GM19035 (cell line): ENCODE measurements at regions not wholly inside any gene's neighbourhood (a gene's known extent, or its start where the extent isn't known, plus 50 kb on each side); places are given as distances from the start of the nearest gene placed in this dataset.
"Not testable (repeated sequence)": the region's sequence is repeated elsewhere in the genome, so short reads cannot be mapped to it uniquely, and the experiment has no call there.

Experiments
- ATAC-seq: cut with Tn5 transposase; IDR thresholded peaks from one replicate; pipeline ENCODE4 v1.9.1; 2021; ENCODE audit not compliant: unreplicated experiment

DNA sequence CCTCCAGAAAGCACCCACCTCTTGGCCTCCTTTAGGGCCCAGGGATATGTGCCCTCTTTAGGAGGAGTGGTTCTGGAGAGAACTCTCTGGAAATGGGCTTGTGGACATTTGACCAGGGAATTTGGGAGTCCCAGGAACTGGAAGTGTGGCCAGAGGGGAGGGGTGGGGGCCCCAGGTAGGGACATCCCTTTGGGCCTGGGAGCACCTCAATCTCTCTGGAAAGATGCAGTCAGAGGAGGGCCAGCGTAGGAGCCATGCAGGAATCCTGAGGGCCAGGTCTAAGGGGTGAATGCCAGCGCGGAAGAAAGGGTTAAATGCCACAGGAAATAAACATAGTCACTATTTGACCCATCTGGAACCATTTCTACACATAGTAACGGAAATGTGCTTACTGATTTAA, 50.3 kb upstream of the ITGA11 start:
- no peak for ATAC-seq

DNA sequence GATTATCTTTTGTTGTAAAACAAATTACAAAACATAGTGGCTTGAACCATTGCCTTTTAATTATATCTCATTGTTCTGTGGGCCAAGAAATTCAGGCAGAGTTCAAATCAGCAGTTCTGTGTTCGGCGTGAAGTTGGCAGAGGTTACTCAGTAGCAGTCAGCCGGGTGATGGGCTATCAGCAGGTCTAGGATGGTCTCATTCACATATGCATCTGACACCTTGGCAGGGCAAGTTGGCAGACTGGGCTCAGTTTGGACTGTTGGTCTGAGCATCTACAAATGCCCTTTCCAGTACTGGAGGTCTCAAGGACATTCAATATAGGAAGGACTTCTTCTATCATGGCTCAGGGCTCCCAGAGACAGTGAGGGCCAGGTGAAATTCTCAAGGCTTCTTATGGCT, 51.2 kb upstream of the ITGA11 start:
- no peak for ATAC-seq

DNA sequence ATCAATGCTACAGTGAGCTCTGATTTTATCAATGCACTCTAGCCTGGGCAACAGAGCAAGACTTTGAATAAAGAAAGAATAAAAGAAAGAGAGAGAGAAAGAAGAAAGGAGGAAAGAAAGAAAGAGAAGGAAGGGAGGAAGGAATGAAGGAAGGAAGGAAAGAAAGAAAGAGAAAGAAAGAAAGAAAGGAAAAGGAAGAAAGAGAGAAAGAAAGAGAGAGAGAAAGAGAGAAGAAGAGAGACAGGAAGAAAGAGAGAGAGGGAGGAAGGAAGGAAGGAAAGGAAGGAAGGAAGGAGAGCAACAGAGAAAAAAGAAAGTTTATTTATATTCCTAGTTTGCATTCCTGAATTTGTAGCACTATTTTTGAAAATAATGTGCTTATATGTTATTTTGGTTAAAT, 52.3 kb upstream of the ITGA11 start:
- ATAC-seq: no peak

DNA sequence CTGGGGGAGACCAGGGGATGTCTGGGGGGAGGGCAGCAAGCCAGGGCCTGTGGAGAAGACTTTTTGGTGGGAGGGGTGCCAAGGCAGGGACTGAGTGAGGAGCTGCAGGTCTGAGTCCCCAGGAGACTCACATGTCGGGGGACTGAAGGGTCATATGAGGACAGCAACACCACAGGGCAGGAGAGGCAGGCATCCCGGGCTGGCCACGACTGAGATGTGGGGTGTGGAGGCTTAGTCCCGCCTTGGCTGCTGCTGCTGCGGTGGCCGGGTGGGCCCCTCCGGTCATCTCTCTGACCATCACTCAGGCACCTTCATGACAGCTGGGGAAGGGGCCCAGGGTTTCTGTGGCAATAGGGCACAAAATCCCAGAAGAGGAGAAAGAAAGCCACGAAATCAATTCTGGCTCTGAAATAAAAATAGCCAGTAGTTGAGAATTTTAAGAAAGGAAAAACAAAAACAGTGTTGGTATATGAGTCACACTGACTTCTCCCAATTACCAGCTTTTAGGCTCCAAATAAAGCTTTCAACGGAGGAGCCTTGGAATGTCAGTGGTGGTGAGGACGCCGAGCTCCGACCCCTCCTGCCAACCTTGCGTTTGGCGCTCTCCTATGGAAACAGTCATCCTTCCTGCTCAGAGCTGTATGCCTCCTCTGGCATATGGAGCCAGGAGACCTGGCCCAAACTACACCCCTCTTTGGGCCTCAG, 52.9 kb upstream of the ITGA11 start:
- no peak for ATAC-seq

DNA sequence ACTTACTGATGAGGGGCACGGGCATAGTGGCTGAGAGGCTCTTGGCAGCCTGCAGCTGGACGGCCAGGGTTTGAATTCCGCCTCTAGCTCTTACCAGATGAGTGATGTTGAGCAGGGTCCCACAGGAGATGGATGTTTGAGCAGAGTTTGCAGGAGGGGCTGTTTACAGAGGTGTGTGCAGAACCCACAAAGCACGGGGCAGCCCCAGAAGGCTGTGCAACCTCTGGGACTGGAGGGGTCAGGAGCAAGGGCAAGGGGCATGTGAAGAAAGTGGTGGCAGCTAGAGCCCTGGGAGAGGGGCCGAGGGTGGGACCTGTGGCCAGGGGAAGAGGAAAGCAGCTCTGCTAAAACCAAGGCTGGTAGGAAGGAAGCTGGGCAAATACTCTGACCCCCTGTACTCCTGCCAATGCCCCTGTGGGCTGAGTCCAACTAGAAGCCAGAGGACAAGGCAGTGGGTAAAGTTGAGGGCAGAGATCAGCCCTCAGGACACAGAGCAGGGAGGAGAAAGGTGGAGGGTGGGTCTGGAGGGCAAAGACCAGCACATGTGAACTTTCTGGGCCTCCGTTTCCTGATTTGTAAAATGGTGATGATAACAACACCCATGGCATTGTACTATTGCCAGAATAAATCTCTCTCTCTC, 53.9 kb upstream of the ITGA11 start:
- no peak for ATAC-seq

DNA sequence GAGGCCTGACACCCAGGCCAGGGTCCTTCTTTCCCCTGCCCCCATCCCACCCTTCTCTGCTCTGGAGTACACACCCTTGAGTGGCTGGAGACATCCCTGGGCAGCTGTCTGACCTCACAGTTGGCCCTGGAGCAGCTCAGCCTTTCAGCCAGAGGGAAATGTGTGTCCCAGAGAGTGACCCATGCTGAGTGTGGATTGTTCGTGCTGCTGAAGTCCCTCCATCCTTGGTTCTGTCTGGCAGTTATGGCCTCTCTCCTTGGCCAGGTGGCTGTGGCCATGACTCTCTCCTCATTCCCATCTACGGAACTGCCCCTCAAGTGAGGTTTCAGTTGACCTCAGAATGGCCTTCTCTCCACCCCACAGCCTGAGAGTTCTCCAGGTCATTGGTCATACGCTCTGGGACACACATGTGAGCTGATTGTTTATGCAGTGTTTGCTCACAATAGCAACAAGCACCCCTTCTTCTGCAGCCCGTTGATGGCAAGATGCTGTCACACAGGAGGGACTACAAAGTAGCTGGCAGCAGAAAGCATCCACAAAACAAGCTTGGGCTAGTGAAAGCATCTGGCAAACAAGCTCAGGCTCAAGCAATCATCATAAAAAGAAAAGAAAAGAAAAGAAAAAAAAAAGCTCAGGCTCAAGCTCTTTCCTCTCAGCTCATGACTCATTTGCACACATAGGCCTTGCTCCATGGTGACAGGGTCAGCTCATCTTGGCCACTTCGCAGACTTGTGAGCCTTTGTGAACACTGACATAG, 55.3 kb upstream of the ITGA11 start:
- no peak for ATAC-seq

DNA sequence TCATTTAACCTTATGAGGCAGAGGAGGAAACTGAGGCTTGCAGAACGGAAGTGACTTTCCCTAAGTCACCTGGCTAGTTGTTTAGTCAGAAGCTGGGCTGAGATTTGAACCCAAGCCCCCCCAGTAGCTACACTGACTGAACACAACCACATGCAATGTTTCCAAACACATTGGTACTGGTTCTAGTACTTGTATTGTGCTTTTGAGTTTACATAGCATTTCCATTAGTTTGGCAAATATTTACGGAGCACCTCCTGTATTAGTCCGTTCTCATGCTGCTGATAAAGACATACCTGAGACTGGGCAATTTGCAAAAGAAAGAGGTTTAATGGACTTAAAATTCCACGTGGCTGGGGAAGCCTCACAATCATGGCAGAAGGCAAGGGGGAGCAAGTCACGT, 56.3 kb upstream of the ITGA11 start:
- no peak for ATAC-seq

DNA sequence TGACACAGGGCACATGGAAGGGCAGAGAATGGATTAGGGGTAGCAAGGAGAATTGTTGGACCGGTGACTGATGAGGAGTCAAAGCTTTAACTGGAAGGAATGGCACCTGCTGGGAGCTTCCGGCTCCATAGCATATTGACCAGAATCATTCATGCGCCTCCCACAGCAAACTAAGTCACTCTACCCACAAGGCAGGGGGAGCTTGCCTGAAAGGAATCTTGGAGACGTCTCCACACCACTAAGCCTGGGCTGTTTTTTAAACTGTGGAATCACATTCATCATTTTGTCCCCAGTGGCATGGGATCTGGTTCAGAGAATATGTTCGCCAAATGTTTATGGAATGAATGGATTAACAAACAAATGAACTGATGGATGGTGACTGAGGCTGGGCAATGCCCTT, 57.0 kb upstream of the ITGA11 start:
- no peak for ATAC-seq

DNA sequence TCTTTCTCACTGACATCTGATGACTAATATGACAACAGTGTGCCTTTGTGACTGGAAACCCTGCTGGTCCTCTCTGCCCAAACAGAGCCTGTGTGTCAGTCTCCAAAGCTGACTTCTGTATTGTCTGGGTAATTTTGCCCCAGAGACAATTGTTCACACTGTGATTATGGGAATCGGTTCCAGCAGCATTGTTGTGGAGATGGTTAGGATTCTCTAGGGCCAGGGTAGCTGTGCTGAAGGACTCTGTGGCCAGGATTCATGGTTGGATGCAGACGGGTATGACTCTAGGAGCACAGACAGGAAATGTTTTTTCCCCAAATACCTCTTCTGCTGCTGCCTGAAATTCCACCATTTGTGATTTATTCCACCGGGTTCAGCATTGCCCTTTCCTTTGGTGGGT, 57.5 kb upstream of the ITGA11 start:
- no peak for ATAC-seq

DNA sequence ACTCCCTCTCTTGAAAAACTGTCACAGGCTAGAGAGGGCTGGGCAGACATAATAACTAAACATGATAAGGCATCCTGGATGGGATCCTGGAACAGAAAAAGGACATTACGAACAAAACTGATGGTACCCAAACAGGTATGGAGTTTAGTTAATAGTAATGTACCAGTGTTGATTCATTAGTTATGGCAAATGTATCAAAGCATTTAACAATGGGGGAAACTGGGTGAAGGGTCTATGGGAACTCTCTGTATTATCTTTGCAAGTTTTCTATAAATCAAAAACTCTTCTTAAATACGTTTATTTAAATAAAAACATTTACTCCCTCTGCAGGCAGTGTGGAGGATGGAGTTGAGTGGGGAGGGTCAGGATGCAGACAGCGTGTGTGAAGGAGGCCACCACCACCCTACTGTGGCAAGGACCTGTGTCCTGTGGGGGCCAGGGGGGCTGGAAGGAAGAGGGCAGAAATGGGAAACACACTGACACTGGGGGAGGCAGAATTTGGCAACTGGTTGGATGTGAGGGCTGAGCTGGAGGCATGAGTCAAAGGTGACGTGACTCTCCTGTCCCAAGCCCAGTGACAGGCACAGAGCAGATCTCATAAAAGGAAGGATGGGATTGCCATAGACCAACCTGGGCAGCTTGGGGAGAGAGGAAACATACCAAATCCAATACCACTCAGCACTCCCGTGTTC, 59.6 kb upstream of the ITGA11 start:
- no peak for ATAC-seq

DNA sequence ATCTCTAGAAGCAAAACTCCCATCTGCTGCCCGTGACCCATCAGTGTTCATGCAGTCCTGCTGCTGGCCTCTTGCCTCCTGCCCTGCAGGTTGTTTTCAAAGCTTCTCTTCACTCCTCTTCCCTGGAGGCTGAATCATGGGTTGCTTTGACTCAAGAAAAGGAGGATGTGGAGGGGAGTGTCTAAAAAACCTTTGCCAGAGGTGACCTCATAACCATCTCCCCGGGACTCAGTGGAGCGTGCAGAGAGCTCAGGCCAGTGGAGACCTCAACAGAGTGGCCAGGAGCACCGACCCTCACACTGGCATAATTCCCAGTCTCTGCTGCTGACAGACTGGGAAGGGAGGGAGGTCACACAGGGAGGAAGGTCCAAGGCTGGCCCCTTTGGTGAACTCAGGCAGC, 60.9 kb upstream of the ITGA11 start:
- no peak for ATAC-seq

DNA sequence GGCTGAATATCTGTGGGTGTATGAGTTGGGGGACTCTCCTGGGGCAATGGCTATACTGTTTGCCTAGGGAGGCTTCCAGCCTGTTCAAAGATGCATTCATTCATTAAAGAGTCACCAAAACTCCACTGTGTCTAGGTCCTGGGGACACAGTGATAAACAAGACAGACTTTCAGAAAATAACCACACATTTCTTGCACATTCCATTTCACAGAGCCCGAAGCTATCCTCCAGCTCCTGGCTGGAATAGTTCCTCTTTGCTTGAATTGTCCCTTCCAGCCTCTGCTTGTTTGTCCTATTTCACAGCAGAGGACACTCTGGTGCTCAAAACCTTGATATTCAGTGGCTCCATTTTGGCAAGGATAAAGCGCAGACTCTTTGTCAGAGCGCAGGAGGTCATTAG, 61.7 kb upstream of the ITGA11 start:
- no peak for ATAC-seq

DNA sequence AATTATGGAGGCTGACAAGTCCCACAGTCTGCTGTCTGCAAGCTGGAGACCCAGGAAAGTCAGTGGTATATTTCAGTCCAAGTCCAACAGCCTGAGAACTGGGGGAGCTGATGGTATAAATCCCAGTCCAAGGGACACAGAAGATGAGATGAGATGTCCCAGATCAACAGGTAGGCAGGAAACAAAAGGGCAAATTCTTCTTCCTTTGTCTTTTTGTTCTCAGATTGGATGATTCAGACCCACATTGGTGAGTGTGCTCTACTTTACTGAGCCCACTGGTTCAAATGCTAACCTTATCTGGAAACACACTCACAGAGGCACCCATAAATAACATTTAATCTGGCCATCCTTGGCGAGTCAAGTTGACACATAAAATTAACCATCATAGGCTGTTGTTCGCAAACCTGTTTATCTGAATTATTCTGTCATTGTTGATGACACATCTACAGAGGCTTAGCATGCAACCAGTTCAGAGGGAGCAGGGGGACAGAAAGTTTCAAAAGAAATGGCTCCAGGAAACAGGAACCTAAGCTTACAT, 62.7 kb upstream of the ITGA11 start:
- ATAC-seq: no peak

DNA sequence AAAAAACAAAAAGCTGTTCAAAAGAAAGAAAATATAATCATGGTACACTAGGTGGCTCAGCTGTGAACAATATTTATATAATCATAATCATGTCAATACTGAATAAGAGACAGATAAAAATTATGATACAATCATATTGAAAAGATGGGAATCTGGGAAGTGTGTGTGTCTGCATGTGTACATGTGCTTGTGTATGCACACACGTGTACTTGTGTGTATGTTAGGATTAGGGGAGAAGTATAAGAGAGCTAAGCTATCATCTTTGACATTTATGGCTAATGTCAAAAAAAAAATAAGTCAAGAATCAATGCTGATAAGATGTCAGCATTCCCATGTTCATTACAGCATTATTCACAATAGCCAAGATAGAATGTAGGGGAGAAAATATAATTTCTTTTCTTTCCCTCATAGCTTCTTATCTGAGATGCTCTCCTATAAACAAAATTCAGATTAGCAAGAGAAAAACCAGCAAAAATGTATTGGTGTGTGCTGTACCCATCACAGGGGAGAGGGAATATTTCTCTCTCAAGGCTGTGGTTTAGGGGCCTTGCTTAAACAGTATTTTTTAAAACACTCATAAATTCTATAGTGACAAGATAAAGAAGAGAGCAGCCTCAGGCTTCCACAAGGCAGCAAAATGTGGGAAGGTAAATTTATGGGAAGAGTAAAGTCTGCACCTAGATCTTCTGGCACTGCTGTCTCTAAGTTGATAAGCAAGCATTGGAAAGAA, 63.4 kb upstream of the ITGA11 start:
- ATAC-seq: no peak

DNA sequence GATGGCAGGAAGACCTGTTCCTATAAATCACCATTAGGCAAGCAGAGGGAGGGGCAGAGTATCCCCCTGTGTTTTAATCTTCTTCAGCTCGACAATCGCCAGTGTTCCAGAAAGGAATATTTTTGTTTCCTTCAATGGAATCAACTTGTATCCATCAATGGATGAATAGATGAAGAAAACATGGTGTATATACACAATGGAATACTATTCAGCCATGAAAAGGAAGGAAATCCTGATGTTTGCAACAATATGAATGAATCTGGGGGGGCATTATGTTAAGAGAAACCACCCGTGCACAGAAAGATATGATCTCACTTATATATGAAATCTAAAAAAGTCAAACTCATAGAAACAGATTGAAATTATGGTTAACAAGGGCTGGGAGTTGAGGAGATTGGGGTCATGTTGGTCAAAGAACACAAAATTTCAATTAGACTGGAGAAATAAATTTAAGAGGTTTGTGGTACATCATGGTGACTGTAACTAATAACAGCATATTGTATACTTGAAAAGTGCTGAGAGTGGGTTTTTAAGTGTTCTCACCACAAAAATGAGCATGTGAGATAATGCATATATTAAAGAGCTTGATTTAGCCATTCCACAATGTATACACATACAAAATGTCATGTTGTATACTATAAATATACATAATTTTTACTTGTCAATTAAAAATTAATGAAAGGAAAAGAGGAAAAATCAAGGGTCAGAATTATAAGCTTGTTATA, 64.2 kb upstream of the ITGA11 start:
- no peak for ATAC-seq

DNA sequence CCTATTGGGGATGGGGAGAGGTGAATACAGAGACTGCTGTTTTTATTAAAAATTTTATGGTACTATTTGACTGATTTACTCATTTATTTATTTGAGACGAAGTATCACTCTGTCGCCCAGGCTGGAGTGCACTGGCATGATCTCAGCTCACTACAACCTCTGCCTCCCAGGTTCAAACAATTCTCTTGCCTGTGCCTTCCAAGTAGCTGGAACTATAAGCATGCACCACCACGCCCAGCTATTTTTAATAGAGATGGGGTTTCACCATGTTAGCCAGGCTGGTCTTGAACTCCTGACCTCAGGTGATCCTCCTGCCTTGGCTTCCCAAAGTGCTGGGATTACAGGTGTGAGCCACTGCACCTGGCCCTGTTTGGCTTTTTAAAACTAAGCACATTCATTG, 64.8 kb upstream of the ITGA11 start:
- ATAC-seq: not testable (repeated sequence)

DNA sequence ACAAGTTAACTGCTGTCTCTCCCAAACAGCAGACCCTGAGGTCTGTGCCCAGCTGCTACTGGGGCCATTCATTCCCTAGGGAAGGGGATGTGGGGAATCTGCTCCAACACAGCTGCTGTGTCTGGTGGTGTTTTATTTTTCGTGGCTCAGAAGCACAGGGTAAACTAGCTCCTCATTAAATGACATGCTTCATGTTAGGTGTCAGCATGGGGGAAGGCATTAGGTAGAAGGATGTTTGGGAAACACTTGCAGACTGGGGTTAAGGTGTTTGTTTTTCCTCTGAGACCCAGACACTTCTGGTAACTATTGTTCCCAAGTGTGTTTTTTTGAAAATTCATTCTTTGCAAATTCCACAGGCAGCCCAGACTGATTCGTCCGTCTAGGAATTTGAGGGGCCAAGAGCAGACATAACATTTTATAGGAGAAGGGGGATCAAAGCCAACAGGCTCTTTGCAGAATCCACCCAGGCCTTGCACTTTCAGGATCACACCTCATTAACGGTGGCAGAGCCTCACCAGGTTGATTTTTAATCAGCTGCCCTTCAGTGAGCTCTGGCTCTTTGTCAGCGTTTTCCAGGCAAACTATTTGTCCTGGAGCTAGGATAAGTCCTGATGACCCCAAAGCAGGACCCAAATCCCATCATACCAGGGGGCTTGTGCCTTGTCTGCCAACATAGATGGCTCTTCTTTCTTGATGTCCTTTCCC, 65.4 kb upstream of the ITGA11 start:
- ATAC-seq: no peak

DNA sequence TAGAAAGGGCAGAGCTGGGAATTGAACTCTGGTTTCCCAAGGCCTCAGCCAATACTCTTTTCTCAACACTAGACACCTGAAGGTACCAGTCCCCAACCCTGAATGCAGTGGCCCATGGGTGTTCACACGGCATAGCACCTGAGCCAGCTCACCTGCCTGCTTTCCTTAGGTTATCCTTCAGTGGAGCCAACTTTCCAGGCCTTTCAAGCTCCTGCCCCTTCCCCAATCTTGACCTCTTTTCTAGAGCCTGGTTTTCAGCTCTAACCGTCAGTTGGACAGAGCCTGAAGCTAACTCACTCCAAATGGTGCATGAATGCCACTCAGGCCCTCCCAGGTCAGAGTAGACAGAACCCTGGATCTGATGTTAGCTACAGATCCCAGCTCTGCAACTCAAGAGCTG, 66.1 kb upstream of the ITGA11 start:
- no peak for ATAC-seq

DNA sequence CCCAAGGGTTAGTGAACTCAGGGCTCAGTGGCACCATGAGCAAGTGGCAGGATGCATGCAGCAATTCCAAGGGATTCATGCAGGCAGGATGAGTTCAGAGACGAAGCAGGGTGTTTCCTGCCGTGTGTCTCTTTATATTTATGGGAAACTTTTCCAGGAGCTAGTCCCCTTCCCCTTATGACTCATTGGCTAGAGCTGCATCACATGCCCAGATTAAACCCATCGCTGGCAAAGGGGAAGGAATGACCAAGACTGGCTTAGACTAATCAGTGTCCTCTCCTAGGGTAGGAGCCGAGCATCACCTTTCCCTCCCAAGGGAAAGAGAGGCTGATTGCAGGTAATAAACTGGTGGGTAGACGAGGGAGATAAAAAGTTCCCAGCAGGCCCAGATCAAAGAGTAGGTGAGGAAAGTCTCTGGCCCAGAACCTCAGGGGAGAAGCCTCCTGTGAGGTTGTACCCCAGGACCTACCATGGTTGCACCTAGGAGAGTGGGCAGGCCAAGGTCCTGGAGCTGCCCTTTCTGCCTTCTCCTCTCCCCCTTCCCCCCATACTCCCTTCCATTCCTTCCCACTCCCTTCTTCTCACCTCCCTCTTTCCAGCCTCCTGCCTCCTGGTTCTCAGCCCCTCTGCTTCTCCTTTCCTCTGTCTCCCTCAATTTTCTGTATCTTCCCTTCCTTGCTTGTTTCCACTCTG, 67.8 kb upstream of the ITGA11 start:
- no peak for ATAC-seq
